GDM1 (cell line): ENCODE measurements at regions not wholly inside any gene's neighbourhood (a gene's known extent, or its start where the extent isn't known, plus 50 kb on each side); places are given as distances from the start of the nearest gene placed in this dataset.
"Not testable (repeated sequence)": the region's sequence is repeated elsewhere in the genome, so short reads cannot be mapped to it uniquely, and the experiment has no call there.

Experiments used
- DNase-seq: peaks from one replicate; lab custom pipeline; 2025; lab: John Stamatoyannopoulos, UW

- no peak for DNase-seq
Observed at GRCh38 chr10:107542016-107542415, 377.5 kb upstream of the SORCS1 start.

GRCh38 chr10:107540981-107541380 lies 376.5 kb upstream of the SORCS1 start:
- DNase-seq = no peak

GRCh38 chr10:107529350-107529749 lies 364.8 kb upstream of the SORCS1 start:
- no peak for DNase-seq

DNA sequence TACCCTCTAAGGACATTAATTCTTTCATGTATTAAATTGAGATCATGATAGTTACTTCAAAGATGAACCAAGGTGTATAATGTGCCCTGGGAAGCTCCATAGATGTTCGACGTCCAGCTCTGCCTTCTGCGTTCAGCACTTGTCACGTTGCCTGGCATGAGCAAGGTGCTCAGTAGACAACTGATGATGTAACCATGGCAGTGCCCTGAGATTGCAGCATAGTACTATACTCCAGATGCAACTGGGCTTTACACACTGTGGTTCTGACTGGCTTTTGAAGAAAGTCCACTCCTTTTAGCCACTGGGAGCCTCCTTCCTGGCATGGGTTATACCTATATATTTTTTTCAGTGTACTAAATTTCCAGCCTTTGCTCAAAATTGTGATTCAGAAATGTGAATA lies 355.8 kb upstream of the SORCS1 start:
- no peak for DNase-seq

DNA sequence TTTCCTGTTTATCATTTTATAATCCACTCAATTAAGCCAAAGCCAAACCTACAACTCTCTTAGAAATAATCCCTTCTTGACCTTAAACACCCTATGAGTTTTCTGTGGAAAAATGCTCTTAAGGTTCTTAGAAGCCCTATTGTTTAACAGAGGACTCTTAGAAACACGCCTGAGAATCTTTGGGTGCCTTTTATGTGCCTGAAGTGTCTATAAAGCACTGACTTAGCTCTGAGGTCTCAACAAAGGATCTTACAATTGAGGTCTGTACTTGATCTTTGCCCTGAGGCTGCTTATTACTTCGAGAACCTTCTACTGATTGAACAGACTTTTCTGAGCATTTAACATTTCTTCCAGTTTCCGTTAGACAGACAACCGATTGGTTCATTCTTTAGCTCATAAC lies 353.3 kb upstream of the SORCS1 start:
- no peak for DNase-seq

- no peak for DNase-seq
Observed at GRCh38 chr10:107516349-107516748, 351.8 kb upstream of the SORCS1 start.

DNA sequence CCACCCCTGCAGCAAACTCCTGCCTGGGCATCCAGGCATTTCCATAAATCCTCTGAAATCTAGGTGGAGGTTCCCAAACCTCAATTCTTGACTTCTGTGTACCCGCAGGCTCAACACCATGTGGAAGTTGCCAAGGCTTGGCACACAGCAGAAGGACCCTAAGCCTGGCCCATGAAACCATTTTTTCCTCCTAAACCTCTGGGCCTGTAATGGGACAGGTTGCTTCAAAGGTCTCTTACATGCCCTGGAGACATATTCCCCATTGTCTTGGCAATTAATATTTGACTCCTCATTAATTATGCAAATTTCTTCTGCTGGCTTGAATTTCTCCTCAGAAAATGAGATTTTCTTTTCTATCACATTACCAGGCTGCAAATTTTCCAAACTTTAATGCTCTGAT lies 339.5 kb upstream of the SORCS1 start:
- DNase-seq = not testable (repeated sequence)

DNA sequence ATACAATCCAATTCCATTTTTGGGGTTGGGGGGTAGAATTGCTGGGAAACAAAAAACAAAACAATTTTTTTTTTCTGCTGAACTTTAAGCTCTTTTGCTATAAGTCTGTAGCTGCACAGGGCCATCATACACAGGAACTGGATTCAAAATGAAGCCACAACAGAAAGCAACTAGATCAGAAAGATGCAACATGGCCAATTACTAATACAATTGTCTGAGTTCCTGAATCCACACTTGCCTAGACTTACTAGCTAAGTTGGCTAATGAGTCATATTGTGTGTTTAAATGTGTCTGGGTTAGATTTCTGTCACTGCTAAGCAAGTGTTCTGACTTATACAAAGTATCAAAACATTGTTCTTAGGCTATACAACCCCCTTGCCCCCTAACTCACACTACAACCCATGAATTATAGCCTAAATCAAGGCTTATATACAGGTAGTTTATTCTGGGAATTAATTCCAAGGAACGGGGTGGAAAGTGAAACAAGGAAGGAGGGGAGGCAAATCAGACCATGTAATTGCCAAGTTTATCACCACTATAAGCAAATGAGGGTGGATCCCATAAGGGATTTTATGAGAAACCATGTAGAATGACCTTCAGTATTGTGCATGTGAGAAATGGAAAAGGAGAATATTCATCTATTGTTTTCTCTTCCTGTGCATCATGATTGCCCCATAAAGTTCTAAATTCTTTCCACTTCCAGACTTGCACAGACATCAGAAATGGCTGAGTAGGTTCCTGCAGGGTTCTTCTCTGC lies 337.9 kb upstream of the SORCS1 start:
- no peak for DNase-seq

- no peak for DNase-seq
Observed at GRCh38 chr10:107498983-107499382, 334.5 kb upstream of the SORCS1 start.

- DNase-seq = no peak
Observed at GRCh38 chr10:107497024-107497423, 332.5 kb upstream of the SORCS1 start.

DNA sequence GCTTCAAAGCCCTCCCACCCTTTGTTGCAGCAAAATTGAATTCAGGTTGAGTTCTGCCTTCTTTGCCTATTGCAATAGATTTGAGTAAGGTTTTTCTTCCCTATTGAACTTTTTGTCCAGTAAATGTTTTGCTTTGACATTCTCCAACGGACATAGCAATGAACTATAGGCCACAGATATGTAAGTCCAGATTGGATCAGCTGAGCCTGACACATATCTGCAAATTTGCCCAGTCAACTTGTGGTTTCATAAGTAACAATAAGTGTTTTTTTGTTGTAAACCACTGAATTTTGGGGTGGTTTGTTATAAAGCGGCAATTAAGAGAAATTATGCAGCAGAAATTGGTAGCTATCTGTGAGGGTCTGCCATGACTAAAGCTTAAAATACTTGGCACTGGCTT lies 332.1 kb upstream of the SORCS1 start:
- DNase-seq = no peak

DNA sequence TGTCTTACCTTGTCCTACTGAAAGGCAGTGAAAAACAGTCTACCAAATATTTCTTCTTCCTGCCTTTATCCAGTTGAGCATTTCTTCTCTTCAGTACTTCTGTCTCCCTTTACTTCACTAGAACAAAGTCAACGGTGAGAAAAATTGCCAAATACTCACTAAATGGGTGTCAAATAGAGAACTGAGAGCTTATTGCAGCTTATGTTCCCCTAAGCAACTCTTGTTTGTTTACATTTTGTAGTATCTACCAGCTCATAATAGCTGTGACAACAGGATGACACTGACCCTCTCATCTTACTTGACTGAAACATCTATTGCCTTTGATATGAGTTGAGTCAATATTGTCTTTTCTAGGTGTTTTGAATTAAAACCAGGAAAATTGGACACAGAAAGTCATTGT lies 327.9 kb upstream of the SORCS1 start:
- no peak for DNase-seq

DNA sequence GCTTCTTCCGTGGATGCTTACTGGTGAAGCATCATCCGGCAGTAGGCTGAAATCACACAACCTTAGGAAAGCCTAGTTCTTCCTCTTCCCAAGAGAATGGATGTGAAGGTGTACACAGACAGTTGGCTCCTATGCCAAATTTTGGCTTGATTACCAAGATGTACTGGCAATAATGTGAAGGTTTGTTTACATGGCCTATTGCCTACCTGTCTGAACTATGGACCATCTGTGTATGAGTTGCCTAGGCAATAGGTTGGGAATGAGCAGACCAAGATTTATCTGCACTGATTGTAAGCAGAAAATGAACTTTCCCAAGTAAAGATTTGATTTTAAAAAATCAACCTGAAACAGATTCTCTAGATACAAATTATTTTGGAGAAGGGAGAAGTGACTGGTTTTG lies 325.9 kb upstream of the SORCS1 start:
- DNase-seq = no peak

DNA sequence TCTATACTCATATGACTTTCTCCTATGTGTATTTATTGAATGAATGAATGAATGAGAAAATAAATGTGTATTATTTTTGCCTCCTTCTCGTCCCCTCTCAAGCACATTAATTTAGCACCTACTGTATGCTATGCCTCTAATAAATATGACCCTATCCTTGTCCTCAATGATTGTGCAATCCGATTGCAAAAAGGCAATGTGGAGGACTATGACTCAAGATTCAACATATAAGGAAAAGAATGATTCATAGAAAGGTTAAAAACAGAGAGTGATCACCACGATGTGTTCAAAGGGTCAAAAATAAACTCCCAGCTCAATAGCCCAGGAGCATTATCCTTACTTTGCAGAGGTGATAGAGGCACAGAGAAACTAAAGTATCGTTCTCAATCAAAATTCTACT lies 322.8 kb upstream of the SORCS1 start:
- no peak for DNase-seq

DNA sequence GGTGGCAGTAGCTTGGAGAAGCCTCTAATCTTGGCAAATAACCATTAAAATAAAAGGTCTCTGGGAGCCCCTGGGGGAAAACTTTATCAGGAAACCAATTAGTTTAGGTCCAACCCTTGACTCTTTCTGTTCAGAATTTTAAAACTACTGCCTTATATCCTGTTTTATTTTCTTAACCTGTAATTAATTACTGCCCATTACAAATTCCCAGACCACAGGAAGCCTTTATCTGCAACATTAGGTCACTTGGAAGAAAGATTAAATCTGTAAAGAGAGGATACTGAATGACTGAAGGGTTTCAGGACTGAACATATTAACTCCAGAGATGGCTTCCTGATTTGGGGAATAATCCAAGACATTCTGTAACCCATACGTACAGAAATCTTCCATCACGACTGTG lies 320.5 kb upstream of the SORCS1 start:
- no peak for DNase-seq

GRCh38 chr10:107481881-107482280 lies 317.4 kb upstream of the SORCS1 start:
- DNase-seq = no peak

- no peak for DNase-seq
Observed at GRCh38 chr10:107481224-107481623, 316.7 kb upstream of the SORCS1 start.

GRCh38 chr10:107480781-107481180 lies 316.3 kb upstream of the SORCS1 start:
- DNase-seq = no peak

- no peak for DNase-seq
Observed at GRCh38 chr10:107477266-107477665, 312.8 kb upstream of the SORCS1 start.

- no peak for DNase-seq
Observed at GRCh38 chr10:107476408-107476807, 311.9 kb upstream of the SORCS1 start.

- no peak for DNase-seq
Observed at GRCh38 chr10:107474650-107475049, 310.1 kb upstream of the SORCS1 start.

DNA sequence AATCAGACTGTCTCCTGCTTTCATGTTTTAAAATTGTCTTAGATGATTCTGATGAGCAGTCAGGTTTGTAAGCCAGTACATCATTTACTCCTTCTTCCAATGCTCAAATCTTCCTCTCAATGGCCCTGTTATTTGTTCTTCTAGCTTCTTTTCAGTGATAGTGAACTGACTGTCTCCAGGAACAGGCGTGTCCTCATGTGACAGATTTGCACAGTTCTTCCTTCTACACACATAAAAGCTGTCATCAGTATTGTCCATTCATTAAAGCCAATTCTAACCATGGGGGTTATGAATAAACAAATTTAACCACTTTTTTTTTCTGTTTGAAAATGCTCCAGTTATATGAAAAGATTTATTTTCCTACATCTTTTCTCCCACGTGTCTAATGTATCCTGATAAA lies 308.7 kb upstream of the SORCS1 start:
- DNase-seq = no peak

- DNase-seq = no peak
Observed at GRCh38 chr10:107471911-107472310, 307.4 kb upstream of the SORCS1 start.

DNA sequence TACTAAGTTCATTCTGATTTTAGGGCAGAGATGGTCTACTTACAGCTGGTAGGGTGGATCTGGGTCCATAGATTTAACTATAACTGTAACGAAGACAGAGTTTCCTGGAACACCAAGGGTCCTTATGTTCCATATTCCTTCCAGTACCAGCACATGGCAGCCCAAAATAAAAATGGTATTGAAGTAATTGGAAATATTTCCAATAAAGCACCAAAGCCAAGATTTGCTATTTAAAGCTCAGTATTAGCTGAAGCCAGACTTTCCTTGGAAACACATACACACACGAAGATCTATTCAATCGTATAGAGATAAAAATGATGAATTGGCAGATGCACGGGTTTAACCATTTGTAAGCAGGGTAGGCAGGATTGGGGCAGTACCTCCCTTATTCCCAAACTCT lies 289.1 kb upstream of the SORCS1 start:
- no peak for DNase-seq
